HUES48 (cell line): ENCODE measurements at regions not wholly inside any gene's neighbourhood (a gene's known extent, or its start where the extent isn't known, plus 50 kb on each side); places are given as distances from the start of the nearest gene placed in this dataset.

Experiments
- H3K27ac ChIP-seq: one replicate; pipeline ENCODE4 v1.7.0; 2013; ENCODE audit warnings: low read depth, low read length, inconsistent platforms
- H3K27me3 ChIP-seq: 2 replicates; pipeline ENCODE4 v1.6.1; 2013; ENCODE audit warnings: mild to moderate bottlenecking, low read length; ENCODE audit not compliant: control insufficient read depth, insufficient read depth
- H3K36me3 ChIP-seq: 2 replicates; pipeline ENCODE4 v1.6.1; 2013; ENCODE audit warnings: low read length; ENCODE audit not compliant: control insufficient read depth, insufficient read depth
- H3K4me1 ChIP-seq: 2 replicates; pipeline ENCODE4 v1.6.1; 2013; ENCODE audit warnings: mild to moderate bottlenecking, low read length; ENCODE audit not compliant: control insufficient read depth, insufficient read depth
- H3K4me3 ChIP-seq: 2 replicates; pipeline ENCODE4 v1.5.1; 2013; ENCODE audit warnings: mild to moderate bottlenecking, low read depth, low read length
- H3K9ac ChIP-seq: 2 replicates; pipeline ENCODE4 v1.6.1; 2013; ENCODE audit warnings: mild to moderate bottlenecking, low read depth, low read length, moderate library complexity
- H3K9me3 ChIP-seq: 2 replicates; pipeline ENCODE4 v1.6.1; 2013; ENCODE audit warnings: low read length; ENCODE audit not compliant: control insufficient read depth, insufficient read depth

DNA sequence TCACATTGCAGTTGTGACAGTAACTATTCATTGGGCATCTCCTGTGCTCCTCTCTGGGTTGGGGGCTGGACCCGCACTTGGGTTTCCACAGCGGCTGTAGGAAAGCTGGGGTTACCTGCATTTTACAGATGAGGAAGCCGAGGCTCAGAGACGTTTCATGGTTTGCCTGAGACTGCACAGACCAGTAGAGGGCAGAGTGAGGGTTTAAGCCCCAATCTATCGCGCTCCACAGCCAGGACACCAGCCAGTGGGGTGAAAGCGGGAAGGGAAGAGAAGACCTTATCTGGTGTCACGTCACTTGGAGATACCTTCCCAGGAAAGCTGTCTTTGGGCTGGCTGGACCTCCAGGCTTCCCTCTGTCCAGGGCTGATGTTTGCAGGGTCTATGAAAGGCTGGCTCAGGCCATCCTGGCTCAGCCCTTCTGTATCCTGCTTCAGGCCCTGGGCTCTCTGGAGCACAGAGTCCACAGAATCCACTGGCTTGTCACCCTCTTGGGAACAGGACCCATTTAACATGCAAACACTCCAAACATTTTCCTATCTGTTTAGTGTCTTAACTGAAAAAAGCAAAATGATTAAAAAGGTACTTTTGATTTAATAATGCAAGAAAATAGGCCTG lies 167.7 kb downstream of the EMX2 start:
- Histone ChIP-seq H3K27ac (no peak overlapping the region), H3K9ac (no peak overlapping the region)

DNA sequence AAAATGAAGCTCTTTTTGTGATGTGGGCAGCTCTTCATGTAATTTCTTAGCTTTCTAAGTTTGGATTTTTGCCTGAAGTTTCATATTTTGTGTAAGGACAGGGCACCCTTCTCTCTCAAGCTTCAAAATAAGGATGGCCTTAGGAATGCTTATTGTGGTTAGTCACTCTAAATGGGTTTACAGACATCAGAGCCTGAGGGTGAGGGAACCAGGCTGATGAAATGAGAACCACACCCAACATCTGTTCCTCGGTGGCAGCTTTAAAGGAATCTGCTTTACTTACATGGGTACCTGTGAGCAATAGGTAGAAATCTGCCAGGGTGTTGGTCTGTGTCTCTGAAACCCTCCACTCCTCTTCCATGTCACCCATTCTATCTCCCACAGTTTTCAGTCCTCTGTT lies 174.3 kb downstream of the EMX2 start:
- Histone ChIP-seq H3K36me3 (no peaks in the 10 kb centered on the region), H3K9ac (no peak overlapping the region), H3K4me1 (peaks cover 12% of the 10 kb centered on the region), H3K9me3 (no peaks in the 10 kb centered on the region), H3K27ac (no peak overlapping the region), H3K27me3 (no peaks in the 10 kb centered on the region), H3K4me3 (no peak overlapping the region)

More for the DNA sequence above, 167.7 kb downstream of the EMX2 start:
- H3K36me3 ChIP-seq: no peaks in the 10 kb centered on the region
- H3K4me1 ChIP-seq: no peaks in the 10 kb centered on the region
- no peak overlapping the region for H3K4me3 ChIP-seq
- H3K27me3 ChIP-seq: no peaks in the 10 kb centered on the region
- H3K9me3 ChIP-seq: no peaks in the 10 kb centered on the region

DNA sequence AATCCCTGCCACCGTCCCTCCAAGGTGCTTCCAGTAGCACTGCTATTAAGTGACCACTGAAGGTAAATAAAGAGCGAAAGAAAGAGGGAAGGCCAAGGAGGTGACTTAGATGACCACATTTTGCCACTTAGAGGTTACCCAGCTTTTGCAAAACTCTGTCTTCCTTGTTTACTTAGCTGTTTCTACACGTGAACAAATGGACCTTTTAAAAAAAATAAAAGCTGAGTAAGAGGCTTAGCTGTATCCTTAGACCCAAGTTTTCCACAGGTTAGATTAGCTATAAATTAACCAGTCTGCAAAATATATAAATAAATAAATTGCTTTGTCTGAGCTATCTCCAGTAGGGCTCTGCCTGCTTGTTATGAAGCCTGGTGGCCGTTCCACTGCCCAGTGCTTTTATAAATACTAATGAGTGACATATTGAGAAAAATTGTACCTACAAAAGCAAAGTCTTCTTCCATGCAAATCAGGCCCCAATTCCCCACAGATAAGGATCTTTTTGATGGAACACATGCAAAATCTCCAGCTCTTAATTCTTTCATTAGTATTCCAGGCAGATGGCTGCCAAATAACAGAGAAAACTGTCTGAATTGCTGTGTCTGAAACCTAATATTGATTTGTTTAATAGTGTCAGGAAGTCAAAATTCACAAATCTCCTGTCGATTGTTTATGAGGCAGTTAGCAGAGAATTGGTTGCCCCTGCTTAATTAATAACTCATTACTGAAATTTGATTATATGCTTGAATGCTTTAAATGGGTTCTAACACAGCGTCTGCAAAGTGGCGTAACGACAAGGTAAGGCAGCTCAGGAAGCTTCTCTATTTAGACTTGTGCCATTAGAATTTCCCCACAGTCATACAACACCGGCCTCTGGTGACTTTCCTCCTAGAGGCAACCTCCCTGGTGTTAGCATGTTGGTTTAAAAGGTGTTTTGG lies 176.7 kb downstream of the EMX2 start:
- no peaks in the 10 kb centered on the region for H3K27me3 ChIP-seq
- no peaks in the 10 kb centered on the region for H3K36me3 ChIP-seq
- no peak overlapping the region for H3K4me3 ChIP-seq
- no peak overlapping the region for H3K27ac ChIP-seq
- peaks cover 12% of the 10 kb centered on the region for H3K4me1 ChIP-seq
- no peak overlapping the region for H3K9ac ChIP-seq
- no peaks in the 10 kb centered on the region for H3K9me3 ChIP-seq

DNA sequence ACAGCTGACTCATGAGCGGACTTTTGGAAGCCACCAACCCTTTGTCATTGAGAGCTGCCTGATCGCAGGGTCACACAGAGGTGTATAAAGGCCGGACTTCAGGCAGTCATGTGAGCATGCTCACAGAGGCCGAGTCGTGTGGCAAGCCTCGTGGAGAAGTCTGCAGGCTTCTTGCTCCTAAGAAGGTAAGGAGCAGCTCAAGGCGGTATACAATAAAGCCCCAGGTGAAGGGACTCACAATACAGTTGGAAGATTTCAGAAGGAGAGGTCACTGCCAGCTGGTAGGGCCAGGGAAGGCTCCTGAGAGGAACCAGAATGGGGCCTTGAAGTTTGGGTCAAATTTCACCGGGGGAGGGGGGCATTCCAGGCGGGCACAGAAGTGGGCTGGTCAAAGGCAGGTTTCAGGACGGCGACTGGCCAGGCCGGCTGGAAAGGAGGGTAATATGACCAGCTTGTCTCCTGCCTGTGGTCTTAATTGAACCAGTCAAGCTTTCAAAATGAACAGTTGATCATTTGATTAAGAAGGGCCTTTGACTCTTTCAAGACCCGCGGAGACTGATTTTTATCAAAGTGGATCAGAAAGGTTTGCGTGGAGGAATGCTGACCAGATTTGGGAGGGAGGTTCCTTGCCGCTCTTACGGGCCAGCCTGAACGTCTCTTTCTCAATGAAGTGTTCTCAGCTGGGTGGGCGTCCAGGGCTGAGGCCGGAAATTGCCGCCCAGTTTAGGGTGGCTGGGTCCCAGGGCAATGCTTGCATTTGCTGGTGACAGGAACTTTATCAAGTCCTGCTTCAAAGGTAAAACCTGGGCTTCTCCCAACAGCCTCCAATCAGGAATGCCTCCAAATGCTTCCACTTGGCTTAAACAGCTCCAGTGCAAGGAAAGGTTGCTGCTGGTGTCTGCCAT lies 178.6 kb downstream of the EMX2 start:
- no peaks in the 10 kb centered on the region for H3K9me3 ChIP-seq
- peaks cover 12% of the 10 kb centered on the region for H3K4me1 ChIP-seq
- H3K27me3 ChIP-seq: no peaks in the 10 kb centered on the region
- no peak overlapping the region for H3K9ac ChIP-seq
- no peak overlapping the region for H3K4me3 ChIP-seq
- no peaks in the 10 kb centered on the region for H3K36me3 ChIP-seq
- H3K27ac ChIP-seq: no peak overlapping the region

DNA sequence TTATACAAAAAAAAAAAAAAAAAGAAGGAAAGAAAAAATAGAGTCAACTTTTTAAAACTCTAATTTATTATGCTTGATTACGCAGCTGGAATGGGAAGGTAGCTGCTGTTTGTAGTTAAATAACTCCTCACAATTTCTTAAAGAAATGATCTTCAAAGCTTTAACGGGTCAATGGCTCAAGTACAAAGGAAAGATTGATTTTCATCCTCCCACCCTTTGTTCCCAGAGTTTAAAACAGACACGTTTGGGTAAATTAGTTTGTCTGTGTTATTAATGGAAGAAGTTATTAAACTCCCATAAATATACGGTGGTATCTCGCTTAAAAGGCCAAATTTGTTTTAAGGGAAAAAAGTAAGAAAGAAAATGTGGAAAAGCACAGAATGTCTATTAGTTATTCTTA lies 179.3 kb downstream of the EMX2 start:
- Histone ChIP-seq H3K36me3 (no peaks in the 10 kb centered on the region), H3K27ac (no peak overlapping the region), H3K27me3 (no peaks in the 10 kb centered on the region), H3K4me3 (no peak overlapping the region), H3K4me1 (peaks cover 12% of the 10 kb centered on the region), H3K9me3 (no peaks in the 10 kb centered on the region), H3K9ac (no peak overlapping the region)

DNA sequence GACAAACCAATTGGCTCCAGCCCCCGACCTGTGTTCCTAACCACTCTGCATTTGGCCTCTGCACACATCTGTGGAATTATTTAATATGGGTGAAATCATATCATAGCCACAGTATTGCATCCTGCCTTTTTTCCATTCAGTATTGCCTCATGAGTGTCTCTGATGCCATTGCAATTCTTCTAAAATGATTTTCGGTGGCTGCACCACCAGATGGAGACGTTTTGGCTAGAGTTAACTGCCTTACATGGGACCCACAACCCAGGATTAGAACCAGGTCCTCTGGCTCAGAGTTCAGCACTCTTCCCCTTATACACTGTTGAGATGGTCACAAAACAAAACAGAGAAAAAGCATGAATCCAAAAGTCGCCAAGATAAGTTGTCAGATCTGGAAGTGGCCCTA lies 180.8 kb downstream of the EMX2 start:
- Histone ChIP-seq H3K4me3 (no peak overlapping the region), H3K36me3 (no peaks in the 10 kb centered on the region), H3K27ac (no peak overlapping the region), H3K27me3 (no peaks in the 10 kb centered on the region), H3K9me3 (no peaks in the 10 kb centered on the region), H3K4me1 (peaks cover 12% of the 10 kb centered on the region), H3K9ac (no peak overlapping the region)

DNA sequence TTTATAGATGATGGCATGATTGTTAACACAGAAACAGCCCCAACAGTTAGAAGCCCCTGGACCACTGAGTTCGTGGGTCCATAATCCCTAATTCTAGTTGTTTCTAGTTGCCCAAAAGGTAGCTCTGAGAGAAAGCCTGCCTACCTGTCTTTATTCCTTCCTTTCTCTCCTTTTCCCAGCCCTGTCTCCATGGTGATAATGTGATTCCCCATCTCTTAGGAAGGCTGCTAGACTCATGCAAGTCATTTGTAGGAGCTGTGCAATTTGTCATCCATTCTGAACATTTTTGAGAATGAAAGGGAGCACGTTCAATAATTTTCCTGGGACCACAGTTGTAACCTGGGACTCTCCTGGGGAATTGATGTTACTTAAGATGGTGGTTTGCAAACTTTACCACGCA lies 183.4 kb downstream of the EMX2 start:
- Histone ChIP-seq H3K36me3 (no peaks in the 10 kb centered on the region), H3K4me1 (peaks cover 6% of the 10 kb centered on the region), H3K27ac (no peak overlapping the region), H3K4me3 (no peak overlapping the region), H3K27me3 (no peaks in the 10 kb centered on the region), H3K9ac (no peak overlapping the region), H3K9me3 (no peaks in the 10 kb centered on the region)

DNA sequence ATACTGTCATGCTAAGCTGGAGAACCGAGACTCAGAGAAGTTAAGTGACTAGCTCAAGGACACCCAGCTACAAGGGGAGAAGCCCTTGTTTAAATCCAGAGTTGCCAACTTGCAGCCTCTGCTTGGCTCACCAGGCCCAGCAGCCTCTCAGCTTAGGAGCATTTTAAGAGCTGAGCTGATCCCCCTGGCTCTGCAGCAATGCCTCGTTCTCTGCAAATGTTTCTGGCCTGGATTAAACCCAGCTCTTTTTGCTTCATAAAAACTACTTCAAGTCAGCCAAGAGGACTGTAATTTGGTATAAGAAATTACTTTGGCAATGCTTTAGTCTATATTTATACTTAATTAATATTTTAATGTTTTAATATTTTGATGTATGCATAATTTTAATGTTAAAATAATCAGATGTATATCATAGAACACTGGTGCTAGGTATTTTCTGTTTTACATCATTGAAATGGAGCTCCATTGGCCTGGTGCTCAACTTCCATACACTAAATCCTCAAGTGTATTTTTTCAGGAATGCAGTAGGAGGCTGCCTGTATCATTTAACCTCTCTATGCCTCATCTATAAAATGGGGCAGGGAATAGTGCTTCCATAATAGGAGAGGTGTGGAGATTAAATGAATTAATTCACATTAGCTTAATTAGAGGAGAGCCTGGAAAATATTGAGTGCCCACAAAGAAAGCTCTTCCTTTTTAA lies 184.2 kb downstream of the EMX2 start:
- H3K4me1 ChIP-seq: peaks cover 8% of the 10 kb centered on the region; the same call in 1 of the 2 replicates
- no peak overlapping the region for H3K9ac ChIP-seq
- H3K4me3 ChIP-seq: no peak overlapping the region
- no peaks in the 10 kb centered on the region for H3K36me3 ChIP-seq
- H3K9me3 ChIP-seq: no peaks in the 10 kb centered on the region
- no peak overlapping the region for H3K27ac ChIP-seq
- no peaks in the 10 kb centered on the region for H3K27me3 ChIP-seq

DNA sequence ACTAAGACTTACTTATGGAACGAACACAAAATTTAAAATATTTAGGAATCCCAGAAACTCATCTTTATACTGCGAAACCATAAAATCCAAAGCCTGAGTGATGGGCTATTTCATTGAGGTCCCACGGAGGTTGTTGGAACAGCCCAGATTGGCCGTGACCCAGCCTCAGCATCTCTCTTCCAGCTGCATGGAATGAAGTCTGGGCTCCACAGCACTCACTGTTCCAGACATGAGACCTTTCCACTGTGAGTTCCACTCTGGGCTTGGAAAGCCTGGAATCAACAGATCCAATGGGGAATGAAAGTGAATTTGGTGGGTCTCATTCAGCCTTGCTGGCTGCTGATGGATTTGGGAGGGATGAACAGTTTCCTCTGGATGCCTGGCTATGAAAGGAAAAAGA lies 184.9 kb downstream of the EMX2 start:
- no peaks in the 10 kb centered on the region for H3K9me3 ChIP-seq
- H3K4me3 ChIP-seq: no peak overlapping the region
- no peak overlapping the region for H3K27ac ChIP-seq
- no peaks in the 10 kb centered on the region; the same call in 1 of the 2 replicates for H3K27me3 ChIP-seq
- H3K9ac ChIP-seq: no peak overlapping the region
- H3K4me1 ChIP-seq: peaks cover 12% of the 10 kb centered on the region; the same call in 1 of the 2 replicates
- no peaks in the 10 kb centered on the region for H3K36me3 ChIP-seq

DNA sequence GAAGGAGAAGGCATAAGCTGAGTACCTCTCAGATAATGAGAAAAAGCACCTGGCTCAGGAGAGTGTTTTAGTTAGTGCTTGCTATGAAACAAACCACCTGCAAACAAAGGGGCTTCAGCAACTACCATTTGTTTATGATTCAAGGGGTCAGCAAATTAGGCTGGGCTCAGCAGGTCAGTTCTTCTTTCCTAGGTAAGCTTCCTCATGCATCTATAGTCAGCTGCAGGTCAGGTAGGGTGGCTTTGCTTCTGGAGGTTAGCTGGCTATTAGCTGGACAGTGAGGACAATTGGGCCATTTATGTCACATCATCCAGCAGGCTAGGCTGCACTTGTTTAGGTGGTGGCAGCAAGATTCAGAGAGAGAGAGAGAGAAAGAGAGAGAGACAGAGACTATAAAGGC lies 185.5 kb downstream of the EMX2 start:
- Histone ChIP-seq H3K4me3 (no peak overlapping the region), H3K27me3 (peaks cover 3% of the 10 kb centered on the region; the same call in 1 of the 2 replicates), H3K36me3 (no peaks in the 10 kb centered on the region), H3K27ac (no peak overlapping the region), H3K9me3 (no peaks in the 10 kb centered on the region), H3K9ac (no peak overlapping the region), H3K4me1 (peaks cover 12% of the 10 kb centered on the region; the same call in 1 of the 2 replicates)
